T1000 (cell line): ENCODE measurements at regions not wholly inside any gene's neighbourhood (a gene's known extent, or its start where the extent isn't known, plus 50 kb on each side); places are given as distances from the start of the nearest gene placed in this dataset.

Experiments
- DNase-seq: peaks from one replicate; lab custom pipeline; 2025; ENCODE audit warnings: mixed read lengths; lab: John Stamatoyannopoulos, UW

DNA sequence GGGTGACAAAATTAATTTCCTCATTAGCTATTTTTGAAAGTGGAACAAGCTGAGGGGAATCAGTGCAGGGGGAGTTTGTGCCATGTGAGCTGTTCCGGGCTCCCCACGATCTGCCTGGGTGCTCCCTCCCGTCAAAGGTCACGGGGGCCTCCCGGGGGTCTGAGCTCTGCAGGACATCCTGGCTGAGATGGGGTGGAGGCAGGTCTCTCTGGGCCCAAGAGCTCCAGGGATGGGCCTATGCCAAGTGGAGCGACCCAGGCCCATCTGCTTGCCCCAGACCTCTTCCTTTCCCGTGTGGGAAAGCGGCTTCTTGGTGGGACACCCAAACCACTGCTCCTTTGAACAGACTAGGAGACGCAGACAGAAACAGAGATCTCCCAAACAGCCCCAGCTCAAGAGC is 143.3 kb upstream of the ID2 start:
- no peak for DNase-seq

DNA sequence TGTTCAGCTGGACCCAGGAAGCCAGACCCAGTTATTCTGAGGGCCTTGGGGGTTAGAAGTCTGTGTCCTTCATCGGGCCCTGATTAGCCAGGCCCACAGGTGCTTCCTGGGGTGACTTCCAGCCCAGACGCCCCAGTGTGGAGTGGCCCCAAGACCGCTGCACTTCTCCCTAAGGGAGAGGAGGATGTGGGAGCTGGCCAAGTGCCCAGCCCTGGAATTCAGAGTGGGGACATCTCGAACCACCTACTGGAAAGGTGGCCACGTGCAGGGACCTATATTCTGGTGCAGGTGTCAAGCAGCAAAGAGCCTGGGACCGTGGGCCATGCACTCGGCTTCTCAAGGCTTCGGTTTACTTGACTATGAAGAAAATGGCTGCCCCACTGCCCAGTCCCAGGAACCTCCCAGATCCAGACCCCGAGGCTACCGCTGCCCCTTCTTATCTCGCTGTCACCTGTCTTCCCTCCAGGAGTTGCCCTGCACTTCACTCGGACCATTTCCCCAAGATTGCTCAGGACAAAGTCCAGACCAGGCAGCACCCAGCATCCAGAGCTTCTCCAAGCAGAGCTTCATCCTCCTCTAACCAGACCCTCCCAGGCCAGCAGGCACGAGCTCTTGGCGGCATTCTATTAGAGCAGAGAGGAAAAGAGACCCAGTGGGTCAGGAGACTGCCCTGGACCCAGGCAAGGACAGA is 142.8 kb upstream of the ID2 start:
- no peak for DNase-seq

DNA sequence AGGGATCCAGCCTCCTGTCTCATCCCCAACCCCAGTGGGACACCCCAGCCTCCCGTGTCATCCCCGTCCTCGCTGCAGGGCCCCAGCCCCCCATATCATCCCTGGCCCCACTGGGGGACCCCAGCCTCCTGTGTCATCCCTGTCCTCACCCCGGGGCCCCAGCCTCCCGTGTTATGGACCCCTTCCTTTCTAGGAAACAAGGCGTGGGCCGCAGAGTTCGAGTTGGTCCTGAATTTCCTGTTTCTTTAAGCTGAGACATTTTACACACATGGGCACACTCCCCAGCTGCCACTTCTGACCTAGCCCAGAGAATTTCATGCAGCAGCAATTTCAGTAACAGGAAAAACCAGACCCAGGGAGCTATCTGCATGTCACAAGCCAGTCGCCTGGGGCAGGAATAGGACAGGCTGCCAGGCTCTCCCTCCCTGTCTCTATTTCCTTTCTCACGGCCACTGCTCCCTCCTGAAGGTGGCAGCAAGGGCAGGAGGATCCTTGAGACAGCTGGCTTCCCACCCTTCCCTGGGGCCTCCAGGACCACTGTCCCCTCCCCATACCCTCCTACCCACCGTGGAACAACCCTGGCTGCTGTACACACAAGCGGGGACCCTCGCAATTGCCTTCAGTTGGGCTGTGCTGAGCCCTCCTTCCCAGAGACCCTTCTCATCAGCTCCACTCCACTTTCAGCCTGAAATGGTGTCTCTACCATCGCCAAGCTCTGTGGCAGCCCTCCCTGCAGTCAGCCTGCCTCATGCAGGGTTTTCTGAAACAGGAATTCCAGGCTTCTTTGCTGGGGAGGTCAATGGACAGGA is 141.9 kb upstream of the ID2 start:
- DNase-seq, result no peak

DNA sequence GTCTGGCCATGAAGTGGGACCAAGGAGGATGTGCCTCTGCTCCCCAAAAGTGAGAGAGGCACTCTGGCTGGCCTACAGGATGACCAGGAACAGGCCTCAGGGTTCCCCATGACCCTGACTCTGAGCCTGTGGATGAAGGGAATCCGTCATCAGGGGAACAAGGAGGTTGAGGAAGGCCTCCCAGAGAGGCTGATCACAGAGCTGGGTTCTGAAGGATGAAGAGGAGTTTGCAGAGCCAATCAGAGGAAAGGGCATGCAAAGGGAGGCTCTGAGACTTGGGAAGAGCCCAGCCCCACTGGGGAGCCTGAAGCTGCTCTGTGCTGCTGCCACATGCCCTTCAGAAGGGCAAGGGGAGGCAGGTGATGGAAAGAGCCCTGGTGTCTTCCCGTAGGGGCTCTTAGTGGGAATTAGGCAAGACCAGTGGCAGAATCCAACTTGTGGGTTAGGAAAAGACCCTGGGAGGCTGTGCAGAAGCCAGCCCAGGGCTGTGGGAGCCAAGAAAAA is 141.3 kb upstream of the ID2 start:
- no peak for DNase-seq

DNA sequence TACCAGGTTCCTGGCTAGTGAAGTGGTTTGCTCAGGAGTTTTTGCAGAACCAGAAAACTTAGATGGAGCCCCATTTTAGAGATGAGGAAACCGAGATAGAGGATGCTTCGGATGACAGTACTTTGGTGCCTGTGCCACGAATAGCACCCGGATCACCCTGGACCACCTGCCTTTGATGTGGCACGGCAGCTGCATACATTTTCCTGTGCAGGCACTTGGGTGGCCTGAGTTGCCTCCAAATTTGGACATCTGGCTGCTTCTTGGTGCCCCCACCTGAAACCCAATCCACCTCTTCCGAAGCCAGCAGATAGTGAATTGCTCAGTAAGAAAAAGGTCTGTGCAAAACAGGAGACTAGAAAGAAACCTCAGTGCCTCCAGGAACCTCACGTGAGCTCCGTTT is 140.6 kb upstream of the ID2 start:
- no peak for DNase-seq

DNA sequence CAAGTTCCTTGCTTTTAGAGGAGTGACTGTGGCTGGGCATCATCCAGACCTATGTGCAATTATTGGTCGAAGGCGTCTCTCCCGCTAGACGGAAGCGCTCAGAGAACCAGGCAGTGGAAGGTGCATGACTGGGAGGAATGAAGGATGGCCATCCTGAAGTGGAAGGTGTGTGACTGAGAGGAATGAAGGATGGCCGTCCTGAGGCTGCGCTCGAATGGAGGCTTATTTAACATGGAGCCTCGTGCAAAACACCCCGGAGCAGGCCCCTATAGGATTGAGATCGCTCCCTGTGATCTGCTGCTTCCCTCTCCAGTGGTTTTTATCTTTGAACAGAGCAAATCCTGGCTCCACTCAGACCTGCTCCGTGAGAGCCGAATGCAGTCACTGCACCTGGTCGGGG is 140.2 kb upstream of the ID2 start:
- DNase-seq, result no peak

DNA sequence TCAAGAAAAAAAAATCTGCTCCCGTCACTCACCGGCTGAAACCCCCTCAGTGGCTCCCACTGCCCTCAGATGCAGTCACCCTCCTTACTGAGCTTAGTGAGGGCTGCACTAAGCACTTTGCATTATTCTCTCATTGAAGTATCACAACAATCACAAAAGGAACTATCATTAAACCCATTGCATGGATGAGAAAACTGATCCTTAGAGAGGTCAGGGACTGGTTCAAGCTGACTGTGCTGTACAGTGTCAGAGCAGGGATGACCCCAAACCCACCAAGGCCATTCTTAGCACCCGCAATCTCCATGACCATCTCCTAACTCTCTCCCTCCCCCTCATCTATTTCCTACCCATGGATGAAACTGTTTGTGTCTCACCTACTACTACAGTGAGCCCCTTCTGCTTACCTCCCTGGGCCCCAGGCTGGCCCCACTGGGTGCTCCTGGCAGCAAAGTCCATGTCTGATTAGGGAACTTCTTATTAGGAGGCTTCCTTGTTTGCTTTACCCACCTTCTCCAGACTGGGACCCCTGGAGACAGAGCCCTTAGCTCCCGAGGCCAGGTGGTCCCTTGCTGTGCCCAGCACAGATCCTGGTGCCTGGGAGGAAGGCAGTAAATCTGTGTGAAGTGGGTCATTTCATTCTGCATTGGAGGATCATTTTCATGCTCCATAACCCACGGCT is 139.3 kb upstream of the ID2 start:
- no peak for DNase-seq

DNA sequence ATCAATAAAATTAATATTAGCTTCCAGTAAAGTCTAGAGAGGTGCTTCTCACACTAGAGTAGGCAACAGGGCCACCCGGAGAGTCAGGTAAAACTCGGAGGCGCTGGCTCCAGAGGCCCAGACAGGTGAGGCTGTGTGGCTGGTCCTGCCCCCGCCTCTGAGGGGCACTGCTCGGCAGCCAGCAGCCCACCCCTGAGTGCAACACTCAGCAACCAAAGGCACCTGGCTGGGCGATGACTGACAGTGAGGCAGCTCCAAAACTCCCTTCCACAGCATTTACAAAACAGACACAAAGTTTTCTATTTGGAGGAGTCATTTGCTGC is 138.8 kb upstream of the ID2 start:
- no peak for DNase-seq

DNA sequence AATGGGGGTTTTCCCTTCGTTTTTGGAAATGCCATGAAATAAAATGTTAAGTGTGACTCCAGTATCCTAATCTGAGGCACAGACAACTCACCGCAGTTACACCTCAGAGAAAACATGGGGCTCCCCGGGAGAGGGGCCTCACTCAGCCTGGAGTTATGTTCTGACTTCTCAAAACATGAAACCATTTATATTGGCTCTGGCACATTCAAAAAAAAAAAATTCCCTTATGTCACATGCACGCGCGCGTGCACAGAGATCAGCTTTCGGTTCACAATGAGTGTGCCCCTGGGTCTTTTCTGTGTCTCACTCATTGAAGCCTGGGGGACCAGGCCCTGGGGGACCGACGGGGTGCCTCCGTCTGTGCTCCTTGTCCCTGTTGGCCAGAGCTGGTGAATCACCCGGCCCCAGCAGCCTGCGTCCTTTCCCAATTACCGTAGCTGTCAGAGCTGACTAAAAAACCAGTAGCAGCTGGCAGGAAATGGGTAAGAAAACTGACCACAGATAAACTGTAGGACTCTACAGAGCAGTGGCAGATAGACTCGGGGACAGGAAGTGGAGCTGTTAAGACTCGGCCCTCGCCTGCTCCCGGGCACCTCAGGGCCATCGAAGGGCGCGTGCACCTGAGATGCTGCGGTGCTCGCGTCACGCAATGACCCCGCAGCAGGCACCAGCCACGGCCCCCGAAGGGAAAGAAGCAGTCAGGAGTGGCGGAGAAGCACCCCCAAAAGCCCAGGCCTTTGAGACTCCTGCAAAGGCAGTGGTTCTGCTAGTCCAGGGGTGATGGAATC is 138.3 kb upstream of the ID2 start:
- DNase-seq, result peak; percentile 74

DNA sequence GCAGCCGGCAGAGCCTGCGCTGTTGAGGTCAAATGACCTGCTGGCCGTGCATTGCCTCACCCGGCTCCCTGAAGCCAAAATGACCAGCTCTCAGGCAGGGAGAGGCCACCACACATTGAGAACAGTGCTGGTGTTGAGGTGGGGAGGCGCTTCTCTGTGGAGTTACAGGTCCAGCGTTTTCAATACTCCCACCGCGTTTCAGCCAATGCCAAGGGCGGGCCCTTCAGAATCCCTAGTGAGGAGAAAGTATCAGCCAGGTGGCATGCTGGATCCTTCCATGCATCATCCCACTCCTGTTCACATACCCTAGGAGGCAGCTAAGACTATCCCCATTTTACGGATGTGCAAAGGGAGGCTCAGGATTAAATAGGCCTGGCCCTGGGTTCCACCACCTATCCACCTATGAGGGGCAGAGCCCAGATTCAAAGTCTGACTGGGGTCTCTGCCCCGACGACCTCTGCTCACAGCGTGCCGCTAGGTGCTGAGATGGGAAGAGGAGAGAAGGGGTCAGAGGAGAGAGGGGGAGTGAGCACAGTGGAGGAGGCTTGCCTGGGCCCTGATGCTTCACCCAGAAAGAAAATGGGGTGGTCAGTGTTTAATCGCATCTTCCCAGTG is 137.6 kb upstream of the ID2 start:
- no peak for DNase-seq

DNA sequence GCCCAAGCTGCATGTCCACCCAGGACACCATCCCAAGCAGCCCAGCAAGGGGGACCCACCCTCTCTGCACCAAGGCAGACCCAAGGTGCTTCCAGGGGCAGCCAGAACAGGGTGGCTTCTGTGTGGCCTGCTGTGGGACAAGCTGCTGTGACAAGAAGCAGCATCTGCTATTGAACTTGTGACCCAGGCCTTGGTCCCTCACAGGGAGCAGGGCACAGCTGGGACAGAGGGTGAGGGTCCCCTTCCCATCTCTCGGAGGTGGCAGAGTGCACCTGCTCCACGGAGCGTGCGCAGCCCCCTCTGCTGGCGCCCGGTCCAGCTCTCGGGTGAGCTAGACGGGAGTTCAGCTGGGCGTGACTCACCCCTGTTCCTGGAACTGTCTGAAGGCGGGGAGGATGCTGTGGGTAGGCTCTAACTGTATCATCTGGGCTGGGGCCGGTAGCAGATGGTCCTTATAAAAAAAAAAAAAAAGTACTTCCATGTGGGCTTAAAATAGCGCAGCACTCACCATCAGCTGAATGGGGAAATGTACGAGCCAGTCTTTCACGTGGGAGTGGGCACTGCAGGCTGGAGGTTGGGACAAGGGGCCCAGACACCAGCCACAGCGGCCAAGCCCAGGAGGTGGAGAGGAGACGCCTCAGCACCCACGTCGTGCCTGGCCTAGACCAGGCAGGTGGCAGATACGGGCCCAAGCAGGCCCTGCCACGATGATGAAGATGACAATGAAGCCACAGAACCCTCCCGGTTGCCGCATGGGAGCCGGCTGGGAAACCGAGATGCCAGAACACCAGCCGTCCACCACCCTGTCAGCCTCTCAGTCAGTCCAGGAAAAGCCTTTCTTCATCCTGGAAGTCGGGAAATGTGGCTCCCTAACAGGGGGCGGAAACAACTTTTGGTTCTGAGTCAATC is 136.8 kb upstream of the ID2 start:
- DNase-seq, result peak; percentile 9

DNA sequence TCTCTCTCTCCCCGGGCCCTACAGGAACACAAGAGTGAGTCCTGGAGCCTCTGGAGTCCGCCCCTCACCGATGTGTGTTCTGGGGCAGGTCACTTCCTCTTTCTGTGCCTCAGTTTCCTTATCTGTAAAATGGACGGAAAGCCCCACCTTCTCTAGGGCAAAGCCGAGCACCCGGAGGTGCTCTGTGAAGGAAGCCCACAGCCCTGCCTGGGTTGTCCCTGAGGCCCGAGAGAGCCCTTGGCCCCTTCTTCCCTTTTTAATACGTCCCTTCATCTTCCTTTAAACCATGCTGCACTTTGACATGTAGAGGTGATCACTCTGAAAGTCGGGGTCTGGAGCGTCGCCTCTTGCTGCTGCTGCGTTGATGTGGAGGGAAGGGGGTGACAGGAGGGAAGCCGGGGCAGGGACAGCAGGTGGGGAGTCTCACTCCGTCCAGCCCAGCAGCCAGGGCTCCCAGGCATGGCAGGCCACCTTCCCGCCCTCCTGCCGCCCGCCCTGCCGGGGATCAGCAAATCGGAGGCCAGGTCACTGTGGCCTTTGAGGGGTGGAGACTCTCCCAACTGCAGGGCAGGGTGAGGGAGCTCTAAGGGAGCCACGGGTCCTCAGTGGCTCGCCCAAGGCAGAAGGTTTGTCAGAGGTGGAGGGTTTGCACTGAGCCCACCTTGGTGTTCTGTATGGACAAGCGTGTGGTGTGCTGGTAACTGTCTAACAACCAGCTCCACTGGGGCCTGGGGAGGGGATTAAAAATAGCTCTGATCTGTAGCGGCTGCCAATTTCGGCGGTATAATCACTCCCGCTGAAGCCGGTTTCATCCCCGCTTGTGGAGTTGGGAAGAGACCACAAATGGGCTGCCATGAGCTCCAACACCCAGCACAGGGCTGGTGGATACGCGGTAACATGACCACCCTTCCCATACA is 135.9 kb upstream of the ID2 start:
- no peak for DNase-seq

DNA sequence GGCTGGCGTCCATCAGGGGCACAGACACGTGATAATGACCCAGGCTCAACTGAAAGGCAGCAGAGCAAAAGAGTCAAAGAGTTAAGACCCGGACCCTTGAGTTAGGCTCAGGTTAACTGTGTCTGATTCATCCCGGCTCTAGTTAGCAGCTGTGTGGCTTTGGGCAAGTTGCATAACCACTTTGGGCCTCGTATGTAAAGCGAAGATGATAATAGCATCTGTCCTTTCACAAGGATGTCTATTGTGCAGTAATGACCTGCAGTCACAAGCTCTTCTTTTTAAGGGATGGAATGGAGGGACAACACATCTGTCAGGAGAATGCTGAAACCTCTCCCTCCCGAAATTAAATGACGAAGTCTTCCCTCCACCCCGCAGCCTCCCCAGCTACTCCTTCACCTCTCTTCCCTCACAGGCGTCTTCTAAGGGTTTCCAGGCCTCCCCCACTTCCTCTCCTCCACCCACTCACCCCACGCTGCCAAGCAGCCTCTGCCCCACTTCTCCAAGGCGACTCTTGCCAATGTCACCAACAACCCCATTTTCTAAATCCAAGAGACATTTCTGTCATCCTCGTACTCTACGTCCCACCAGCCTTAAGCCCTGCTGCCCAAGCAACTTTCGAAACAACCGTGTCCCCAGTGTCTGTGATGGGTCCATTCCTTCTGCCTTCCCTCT is 135.1 kb upstream of the ID2 start:
- DNase-seq, result no peak

DNA sequence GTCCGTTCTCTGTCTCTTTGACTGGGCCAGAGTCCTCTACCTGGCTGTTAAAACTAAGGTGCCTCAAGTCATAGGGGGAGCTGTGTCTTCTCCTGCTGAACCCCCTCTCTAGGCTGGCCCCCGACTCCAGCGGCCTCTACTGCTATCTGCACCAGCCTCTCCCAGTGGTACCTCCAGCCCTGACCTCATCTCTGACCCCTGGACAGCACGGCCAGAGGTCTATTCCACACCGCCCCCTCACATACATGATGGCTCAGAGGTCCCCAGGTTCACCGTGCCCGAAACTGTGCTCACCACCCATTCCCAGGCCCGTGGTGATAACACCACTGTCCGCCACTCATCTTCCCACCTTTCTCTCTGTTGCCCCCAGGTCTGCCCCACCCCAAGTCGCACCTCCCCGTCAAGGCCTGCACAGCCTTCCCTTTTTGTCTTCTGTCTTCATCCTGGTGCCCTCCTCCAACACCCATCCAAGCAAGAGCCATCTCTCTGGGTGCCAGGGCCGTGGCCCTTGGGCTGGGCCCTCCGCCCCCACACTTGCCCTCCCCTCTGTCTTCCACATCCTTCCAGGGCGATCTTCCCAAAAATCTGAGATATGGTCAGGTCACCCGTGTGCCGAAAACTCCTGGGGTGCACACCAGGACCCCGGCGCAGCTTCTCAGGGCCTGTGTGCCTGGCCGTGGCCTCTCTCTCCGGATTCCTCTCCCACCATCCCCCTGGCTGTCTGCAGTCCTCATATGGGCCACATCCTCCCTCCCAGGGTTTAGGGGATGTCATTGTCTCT is 134.4 kb upstream of the ID2 start:
- no peak for DNase-seq

DNA sequence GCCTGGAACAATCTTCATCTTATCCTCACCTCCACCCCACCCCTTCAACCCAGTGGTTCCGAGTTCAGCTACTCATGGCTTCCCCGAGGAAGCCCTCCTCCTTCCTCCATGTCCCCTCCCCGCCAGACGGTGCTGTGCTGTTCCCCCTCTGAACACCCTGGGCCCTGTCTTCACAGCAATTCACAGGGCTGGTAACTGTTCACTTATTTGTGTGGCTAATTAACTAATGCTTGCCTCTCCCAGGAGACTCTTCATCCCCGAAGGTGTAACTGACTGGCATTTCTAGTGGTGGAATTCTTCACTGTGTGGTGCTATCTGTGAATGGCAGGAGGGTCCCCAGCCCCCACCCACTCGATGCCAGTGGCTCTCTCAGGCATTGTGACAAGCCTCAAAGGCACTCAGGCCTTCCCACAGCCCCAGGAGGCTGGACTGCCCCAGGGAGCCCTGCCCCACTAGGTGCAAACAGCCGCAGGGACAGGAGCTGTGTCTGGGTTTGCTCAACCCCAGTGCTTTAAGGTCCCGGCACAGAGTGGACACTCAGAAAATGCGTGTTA is 133.7 kb upstream of the ID2 start:
- DNase-seq, result no peak

DNA sequence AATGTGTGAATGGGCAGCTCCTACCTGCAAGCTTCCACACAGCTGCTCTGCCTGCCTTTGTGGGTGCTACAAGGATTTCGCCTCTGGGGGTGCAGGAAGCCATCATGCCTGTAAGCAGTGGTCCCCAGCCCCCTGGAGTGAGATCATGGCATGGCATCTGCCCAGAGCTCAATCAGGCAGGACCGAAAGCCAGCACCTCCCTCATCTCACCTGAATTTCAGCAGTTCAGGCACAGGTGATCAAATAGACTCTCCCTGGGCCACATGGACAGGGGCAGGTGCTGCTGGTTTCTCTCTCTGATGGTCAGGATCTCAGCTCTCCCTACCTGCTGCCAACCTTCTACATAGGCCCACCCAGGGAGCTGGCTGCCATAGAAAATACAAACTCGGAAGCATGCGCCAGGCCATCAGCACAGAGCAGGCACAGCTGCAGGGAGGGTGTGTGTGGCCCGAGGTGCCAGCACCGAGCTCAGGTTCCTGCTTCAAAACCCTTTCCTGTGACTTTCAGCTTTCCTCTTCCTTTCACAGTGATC is 133.2 kb upstream of the ID2 start:
- DNase-seq, result no peak

DNA sequence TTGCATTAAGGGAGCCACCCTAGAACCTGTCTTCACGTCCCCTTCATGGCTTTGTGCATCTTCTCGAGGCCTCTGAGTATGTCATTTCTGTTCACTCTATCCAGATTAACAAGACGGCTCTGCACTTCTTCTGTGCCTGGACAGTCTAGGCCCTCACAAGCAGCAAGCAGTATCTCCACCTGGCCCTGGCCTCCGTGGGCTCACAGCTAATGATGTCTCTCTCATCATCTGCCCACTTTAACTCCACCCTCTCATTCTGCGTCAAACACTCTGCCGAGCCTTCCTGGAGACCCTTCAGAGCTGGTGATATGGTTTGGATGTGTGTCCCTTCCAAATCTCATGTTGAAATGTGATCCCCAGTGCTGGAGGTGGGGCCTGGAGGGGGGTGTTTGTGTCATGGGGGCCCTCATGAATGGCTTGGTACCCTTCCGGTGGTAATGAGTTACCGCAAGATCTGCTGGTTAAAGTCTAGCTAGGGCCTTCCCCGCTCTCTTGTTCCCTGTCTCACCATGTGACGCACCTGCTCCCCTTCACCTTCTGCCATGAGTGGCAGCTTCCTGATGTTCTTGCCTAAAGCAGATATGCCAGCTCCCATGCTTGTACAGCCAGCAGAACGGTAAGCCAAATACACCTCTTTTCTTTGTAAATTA is 132.5 kb upstream of the ID2 start:
- no peak for DNase-seq
